Colon (tissue), 2 donors: ENCODE measurements at regions not wholly inside any gene's neighbourhood (a gene's known extent, or its start where the extent isn't known, plus 50 kb on each side); places are given as distances from the start of the nearest gene placed in this dataset.

Experiments
- FAIRE-seq: peaks from 2 replicates; lab custom pipeline; 2012; peaks lifted over from hg19 to GRCh38; lab: Jason Lieb, UNC
- donor health status: control.
- donor health status: control.

DNA sequence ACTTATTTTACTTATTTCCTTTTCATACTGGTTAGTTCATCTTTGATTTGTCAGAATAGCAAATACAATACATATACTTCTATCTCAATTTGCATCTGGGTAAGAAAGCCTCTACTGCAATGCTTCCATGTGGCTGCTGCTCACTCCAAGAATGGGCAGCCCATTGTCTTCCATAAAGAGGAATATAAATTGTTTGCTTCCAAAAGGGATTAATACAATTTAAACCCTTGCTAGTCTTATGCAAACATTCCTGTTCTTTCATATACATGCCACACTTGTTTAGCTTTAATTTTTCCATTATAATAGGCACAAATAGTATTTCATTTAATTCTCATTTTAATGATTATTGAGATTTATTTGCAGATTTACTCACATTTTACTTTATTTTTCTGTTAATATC lies 555.4 kb upstream of the POM121L12 start:
- FAIRE-seq, result no peak

GRCh38 chr7:52475001-52475582 lies 560.3 kb upstream of the POM121L12 start:
- FAIRE-seq, result no peak

DNA sequence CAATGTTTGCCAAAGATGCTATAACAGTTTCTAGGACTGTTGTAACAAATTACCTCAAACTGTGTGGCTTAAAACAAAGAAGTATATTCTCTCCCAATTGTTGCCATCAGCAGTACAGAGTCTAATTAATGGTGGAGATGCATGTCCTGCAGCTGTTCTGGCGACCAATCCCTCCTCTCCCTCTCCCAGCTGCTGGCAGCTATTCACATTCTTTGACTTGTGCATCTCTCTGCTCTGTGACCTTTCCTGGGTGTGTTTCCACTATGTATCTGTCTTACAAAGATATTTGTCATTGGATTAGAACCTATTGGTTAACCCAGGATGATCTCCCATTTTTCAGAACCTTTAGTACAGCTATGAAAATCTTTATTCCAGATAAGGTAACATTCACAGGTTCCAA lies 561.7 kb upstream of the POM121L12 start:
- FAIRE-seq, result no peak

DNA sequence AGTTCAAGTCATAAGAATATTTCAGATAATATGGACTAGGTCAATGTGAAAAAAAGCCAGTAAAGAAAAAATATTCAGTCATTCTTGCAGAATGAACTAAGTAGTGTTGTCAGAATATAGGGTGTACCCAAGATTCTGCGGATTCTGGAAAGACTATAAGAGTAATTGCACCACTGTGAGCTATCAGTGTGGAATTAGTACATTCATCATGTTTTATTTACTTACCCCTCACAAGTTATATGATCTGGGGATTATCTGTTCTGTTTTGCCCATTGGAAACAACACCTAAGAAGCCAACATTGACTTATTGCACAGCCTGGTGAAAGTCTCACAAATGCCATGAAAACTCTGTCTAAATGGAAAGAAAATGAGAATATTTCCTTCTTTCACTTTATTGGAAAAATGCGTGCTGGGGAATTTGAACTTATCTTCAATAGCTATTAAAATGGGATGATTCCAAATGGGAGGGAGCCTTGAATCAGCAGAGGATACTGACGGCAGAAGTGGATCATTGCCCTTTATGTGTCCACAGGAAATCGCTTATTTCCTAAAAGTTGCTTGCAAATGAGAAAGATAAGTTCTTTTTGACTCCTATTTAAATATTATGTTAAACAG lies 563.3 kb upstream of the POM121L12 start:
- no peak for FAIRE-seq

GRCh38 chr7:52465216-52465615 lies 570.2 kb upstream of the POM121L12 start:
- no peak for FAIRE-seq

DNA sequence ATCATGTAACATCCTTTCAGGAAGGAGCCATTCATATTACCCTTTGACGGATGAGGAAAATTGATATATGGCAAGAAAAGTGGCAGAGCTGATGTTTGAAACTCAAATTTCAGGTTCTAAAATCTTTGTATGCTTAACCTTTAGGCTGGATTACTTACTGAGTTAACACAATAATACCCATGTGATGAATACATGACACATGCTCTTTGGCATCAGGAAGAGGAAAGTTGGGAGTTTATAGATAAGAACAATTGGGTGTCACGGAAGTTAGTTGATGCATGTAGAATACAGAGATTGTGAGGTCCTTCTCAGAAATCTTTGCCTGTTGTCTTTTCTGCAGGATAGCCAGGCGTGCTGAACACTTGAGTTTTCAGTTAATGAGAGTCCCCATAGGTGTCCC lies 572.1 kb upstream of the POM121L12 start:
- no peak for FAIRE-seq

GRCh38 chr7:52462474-52462873 lies 573.0 kb upstream of the POM121L12 start:
- FAIRE-seq, result no peak

- no peak for FAIRE-seq
These were observed 579.9 kb upstream of the POM121L12 start for GRCh38 chr7:52455571-52455970.

- no peak for FAIRE-seq
These were observed 584.6 kb upstream of the POM121L12 start for GRCh38 chr7:52450816-52451215.

DNA sequence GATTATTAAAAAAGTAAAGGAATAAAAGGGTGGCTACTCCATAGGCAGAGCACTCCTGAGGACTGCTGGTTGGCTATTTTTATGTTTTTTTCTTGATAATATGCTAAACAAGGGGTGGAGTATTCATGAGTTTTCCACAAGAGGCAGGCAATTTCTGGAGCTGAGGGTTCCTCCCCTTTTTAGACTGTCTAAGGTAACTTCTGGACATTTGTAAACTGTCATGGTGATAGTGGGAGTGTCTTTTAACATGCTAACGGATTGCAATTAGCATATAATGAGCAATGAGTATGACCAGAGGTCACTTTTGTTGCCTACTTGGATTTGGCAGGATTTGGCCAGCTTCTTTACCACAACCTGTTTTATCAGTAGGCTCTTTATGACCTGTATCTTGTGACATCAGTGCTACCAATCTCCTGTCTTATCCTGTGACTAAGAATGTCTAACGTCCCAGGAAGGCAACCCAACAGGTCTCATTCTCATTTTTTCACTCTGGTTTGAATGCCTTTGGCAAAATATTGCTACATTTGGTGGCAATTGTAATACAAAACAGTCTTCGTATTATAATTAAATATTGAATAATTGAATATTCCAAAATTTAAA lies 587.8 kb upstream of the POM121L12 start:
- FAIRE-seq, result no peak

GRCh38 chr7:52436278-52436677 lies 599.2 kb upstream of the POM121L12 start:
- FAIRE-seq, result no peak

- FAIRE-seq, result no peak
These were observed 604.2 kb upstream of the POM121L12 start for GRCh38 chr7:52431082-52431815.

GRCh38 chr7:52423251-52423650 lies 612.2 kb upstream of the POM121L12 start:
- FAIRE-seq, result no peak

DNA sequence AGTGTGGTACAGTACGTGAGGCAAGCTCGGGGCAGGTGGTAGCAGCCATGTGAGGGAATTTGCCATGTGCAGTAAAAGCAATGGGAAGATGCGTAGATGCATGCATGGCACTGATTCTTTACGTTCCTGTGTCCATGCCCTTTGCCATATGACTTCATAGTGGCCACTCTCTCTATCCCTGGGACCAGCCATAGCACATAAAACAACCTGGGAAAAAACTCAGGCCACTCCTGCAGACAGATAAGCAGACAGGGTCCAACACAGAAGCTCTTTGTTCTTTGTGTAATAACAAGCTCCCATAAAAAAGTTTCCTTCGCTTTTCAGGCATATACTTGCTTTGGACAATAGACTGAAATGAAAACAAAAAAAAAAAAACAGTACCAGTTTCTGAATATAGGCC lies 622.4 kb upstream of the POM121L12 start:
- FAIRE-seq, result no peak

DNA sequence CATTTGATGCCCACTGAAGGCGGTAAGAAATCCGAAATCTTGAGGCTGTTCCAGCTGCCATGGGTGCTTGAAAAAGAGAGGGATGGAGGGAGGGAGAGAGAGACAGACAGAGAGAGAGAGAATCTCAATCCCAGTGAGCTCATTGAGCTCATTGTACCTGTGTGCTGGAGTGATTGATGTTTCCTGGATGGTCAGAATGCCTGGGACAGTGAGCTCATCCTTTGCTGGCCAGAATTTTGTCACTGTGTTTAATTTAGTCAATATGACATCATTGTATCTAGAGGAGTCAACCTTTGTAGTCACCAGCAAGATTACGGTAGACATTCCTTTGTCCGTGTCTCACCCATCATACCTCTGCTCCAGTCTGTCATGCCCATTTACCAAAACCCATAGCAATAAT lies 625.4 kb upstream of the POM121L12 start:
- no peak for FAIRE-seq

DNA sequence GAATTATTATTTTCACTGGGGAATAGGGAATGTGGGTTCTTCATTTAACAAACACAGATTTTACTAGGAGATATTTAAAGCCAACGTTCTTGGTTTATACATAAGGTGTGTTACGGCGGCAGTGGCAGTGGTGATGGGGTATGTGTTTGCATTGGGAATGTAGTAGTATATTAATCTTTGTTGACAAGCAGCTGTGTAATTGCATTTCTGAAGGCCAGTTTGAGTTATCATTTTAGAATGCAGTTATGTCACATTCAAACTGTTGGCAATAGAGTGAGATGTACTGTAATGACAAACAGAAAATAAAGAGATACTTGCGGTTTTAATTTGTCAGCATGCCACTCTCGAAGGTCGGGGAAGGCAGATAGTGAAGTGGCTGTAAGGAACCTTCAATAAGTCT lies 628.6 kb upstream of the POM121L12 start:
- no peak for FAIRE-seq

DNA sequence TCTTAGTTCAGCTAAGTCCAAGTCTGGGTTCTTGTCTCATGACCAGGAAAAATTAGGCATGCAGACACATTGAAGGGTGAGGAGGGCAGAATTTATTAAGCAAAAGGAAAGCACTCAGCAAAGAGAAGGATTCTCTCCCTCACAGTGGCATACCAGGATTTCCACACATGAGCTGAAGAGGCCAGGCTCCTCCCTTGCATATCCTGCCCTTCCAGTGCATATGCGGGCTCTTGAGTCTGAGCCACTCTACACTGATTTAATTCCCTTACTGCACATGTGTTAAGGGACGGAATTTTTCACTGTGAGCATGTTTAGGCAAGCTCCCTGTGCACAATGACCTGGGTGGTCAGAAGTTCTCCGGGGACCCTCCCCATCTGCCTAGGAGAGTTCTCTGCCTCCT lies 652.7 kb upstream of the POM121L12 start:
- FAIRE-seq, result no peak

DNA sequence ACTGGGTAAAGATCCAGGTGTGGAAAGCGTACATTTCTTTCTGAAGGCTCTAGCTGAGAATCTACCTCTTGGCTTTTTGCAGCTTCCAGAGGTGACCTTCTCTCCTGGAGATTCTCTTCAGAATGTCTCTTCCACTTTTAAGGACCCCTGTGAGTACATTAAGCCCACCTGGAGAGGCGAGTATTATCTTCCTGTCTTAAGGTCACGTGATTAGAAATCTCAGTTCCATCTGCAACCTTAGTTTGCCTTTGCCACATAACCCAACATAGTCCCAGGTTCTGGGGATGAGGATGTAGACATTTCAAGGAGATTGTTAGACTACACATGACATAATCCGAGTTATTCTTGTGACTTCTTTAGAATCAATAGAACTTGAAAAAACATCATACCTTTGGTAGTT lies 665.5 kb upstream of the POM121L12 start:
- FAIRE-seq, result no peak

- no peak for FAIRE-seq
These were observed 670.1 kb upstream of the POM121L12 start for GRCh38 chr7:52365349-52365748.

- no peak for FAIRE-seq
These were observed 672.9 kb upstream of the POM121L12 start for GRCh38 chr7:52362521-52362920.

DNA sequence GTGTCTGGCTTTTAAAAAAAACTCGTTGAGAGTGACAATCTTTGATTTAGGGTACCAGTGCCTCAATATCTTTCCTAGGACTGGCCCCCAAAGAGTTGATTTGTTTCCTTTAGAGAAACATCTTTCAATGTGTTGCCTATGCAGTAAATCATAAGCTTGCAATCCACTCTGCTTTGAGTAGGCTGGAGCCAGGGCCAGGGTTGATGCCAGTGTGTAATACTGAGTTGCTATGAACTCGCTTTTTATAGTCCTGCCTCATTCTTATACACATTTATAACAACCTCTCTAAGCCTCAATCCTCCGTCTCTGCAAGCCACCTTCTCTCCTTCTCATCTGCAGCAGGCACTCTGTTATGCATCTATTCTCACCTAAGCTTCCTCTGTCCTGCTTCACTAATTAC lies 674.9 kb upstream of the POM121L12 start:
- FAIRE-seq, result no peak

DNA sequence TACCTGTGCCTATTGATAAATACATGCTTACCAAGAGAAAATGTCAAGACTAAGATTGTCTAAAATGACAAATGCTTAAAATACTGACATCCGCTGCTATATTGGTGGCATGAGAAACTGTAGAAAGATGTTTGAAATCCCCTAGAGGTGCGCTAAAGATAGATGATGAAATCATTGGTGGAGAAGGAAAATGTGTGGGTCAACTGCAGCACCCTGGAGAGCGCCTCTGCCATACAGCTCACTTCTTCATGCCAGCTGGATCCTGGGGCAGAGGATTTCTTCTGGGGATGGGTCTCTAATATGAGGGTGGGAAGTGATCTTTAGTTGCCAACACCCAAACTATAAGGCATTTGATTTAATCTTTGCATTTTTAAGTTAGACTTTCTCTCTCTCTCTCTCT lies 680.4 kb upstream of the POM121L12 start:
- FAIRE-seq, result no peak
